HL-60 (cell line): ENCODE measurements at regions not wholly inside any gene's neighbourhood (a gene's known extent, or its start where the extent isn't known, plus 50 kb on each side); places are given as distances from the start of the nearest gene placed in this dataset.
"Not testable (repeated sequence)": the region's sequence is repeated elsewhere in the genome, so short reads cannot be mapped to it uniquely, and the experiment has no call there.

Experiments used
- CTCF ChIP-seq: IDR thresholded peaks from one replicate; pipeline ENCODE4 v1.5.1; 2011; ENCODE audit warnings: low read length, control low read depth, inconsistent platforms; ENCODE audit not compliant: insufficient read depth
- POLR2AphosphoS5 ChIP-seq: IDR thresholded peaks from 2 replicates; pipeline ENCODE4 v1.6.1; 2012; ENCODE audit warnings: low read depth

DNA sequence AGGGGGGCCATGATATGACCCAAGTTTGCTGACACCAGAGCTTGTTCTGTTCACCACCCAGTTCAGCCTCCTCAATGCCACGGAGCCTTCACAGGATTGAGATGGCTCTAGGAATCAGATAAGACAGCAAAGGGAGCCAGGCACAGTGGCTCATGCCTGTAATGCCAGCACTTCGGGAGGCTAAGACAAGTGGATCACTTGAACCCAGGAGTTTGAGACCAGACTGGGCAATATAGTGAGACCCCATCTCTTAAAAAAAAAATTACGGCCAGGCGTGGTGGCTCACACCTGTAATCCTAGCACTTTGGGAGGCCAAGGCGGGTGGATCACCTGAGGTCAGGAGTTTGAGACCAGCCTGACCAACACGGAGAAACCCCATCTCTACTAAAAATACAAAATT lies 67.5 kb upstream of the USP9X start:
- not testable (repeated sequence) for TF ChIP-seq CTCF, POLR2AphosphoS5
